SU-DHL-6 (cell line): ENCODE measurements at regions not wholly inside any gene's neighbourhood (a gene's known extent, or its start where the extent isn't known, plus 50 kb on each side); places are given as distances from the start of the nearest gene placed in this dataset.

ENCODE experiments used
- EZH2phosphoT487 ChIP-seq: fragments of 200-600 bp; sonication (generic), shearing (Covaris generic); conservative IDR thresholded peaks from 2 replicates; pipeline ENCODE4 v1.6.1; 2018; ENCODE audit warnings: mild to moderate bottlenecking, antibody characterized with exemption, low read length, moderate library complexity, mixed read lengths
- TF ChIP-seq, protein P1 (sequence below): fragments of 200-600 bp; sonication (generic); IDR thresholded peaks from one replicate; pipeline ENCODE4 v1.5.1; 2017; ENCODE audit warnings: antibody characterized with exemption, mild to moderate bottlenecking, low read length, moderate library complexity; ENCODE audit not compliant: insufficient read depth, poor library complexity, severe bottlenecking

DNA sequence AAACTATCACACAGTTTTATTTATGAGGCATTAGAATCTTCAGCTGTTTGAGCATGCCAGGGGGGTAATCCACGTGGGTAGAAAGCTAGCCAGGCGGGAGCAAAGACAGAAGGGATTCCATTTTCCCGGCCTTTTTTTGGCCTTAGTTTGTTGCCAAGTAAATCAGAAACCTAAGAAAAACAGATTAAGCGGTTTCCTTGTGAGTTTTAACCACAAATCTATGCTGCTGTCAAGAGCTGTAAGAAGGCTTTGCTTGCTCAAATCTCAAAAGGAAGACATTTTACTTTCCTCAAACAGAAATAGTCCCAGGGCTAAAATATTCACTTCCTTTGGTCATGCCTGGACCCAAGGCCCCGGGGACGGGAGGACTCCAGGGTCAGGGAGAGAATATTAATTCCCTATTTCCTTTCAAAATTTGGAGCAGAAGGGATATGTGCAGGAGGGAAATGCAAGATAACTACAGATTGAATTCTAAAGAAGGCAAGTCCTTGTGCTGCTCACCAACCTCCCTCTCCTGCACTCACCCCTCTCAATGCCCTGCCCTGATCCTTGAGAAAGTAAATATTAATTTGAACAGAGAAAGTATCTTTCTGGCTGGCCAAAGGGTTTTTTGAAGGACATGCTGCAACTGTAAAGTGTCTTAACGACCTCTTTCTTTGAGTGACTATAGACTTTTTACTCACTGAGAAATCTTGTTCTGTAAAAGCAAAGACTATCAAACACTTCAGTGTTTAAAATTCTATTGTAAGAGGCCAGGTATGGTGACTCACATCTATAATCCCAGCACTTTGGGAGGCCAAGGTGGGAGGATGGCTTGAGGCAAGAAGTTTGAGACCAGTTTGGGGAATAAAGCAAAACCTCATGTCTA lies 75.7 kb downstream of the HSD17B6 start:
- TF ChIP-seq, protein P1, sequence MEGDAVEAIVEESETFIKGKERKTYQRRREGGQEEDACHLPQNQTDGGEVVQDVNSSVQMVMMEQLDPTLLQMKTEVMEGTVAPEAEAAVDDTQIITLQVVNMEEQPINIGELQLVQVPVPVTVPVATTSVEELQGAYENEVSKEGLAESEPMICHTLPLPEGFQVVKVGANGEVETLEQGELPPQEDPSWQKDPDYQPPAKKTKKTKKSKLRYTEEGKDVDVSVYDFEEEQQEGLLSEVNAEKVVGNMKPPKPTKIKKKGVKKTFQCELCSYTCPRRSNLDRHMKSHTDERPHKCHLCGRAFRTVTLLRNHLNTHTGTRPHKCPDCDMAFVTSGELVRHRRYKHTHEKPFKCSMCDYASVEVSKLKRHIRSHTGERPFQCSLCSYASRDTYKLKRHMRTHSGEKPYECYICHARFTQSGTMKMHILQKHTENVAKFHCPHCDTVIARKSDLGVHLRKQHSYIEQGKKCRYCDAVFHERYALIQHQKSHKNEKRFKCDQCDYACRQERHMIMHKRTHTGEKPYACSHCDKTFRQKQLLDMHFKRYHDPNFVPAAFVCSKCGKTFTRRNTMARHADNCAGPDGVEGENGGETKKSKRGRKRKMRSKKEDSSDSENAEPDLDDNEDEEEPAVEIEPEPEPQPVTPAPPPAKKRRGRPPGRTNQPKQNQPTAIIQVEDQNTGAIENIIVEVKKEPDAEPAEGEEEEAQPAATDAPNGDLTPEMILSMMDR, result no peak
- TF ChIP-seq EZH2phosphoT487, result no peak
